ENCODE measurements at regions not wholly inside any gene's neighbourhood (a gene's known extent, or its start where the extent isn't known, plus 50 kb on each side); places are given as distances from the start of the nearest gene placed in this dataset.

- no peak overlapping the region for H3K4me3 ChIP-seq
- no peaks in the 10 kb centered on the region for H3K4me1 ChIP-seq
- no peak for DNase-seq (ENCODE audit: low spot score in 2 of 2)
- intact Hi-C loops (cut with DNase I) = no loop called here
- no peaks in the 10 kb centered on the region for H3K27me3 ChIP-seq
- no peaks in the 10 kb centered on the region for H3K36me3 ChIP-seq
- H3K27ac ChIP-seq = no peak overlapping the region
- no peak for TF ChIP-seq CTCF (IDR thresholded peaks at IDR 0.05)
- no peaks in the 10 kb centered on the region for H3K9me3 ChIP-seq
Observed at GRCh38 chr15:60212536-60212935, 185.2 kb downstream of the ANXA2 start.

- Histone ChIP-seq H3K9me3 (no peaks in the 10 kb centered on the region), H3K4me3 (no peak overlapping the region), H3K27ac (no peak overlapping the region), H3K4me1 (no peaks in the 10 kb centered on the region), H3K36me3 (no peaks in the 10 kb centered on the region), H3K27me3 (no peaks in the 10 kb centered on the region)
- DNase-seq (ENCODE audit: low spot score in 2 of 2) = no peak
- intact Hi-C loops (cut with DNase I) = no loop called here
- no peak for TF ChIP-seq CTCF (IDR thresholded peaks at IDR 0.05)
Observed at GRCh38 chr15:60213377-60214000, 184.3 kb downstream of the ANXA2 start.

- TF ChIP-seq CTCF (IDR thresholded peaks at IDR 0.05) = no peak
- intact Hi-C loops (cut with DNase I) = no loop called here
- Histone ChIP-seq H3K9me3 (no peaks in the 10 kb centered on the region), H3K4me1 (no peaks in the 10 kb centered on the region), H3K36me3 (no peaks in the 10 kb centered on the region), H3K4me3 (no peak overlapping the region), H3K27ac (no peak overlapping the region), H3K27me3 (no peaks in the 10 kb centered on the region)
- DNase-seq (ENCODE audit: low spot score in 2 of 2) = no peak
Observed at GRCh38 chr15:60214201-60214600, 183.6 kb downstream of the ANXA2 start.

- Histone ChIP-seq H3K9me3 (no peaks in the 10 kb centered on the region), H3K27me3 (no peaks in the 10 kb centered on the region), H3K36me3 (no peaks in the 10 kb centered on the region), H3K4me3 (no peak overlapping the region), H3K4me1 (no peaks in the 10 kb centered on the region), H3K27ac (no peak overlapping the region)
- intact Hi-C loops (cut with DNase I) = no loop called here
- TF ChIP-seq CTCF (IDR thresholded peaks at IDR 0.05) = no peak
- no peak for DNase-seq (ENCODE audit: low spot score in 2 of 2)
Observed at GRCh38 chr15:60215225-60215963, 182.4 kb downstream of the ANXA2 start.

GRCh38 chr15:60217161-60217560 is 180.6 kb downstream of the ANXA2 start:
- intact Hi-C loops (cut with DNase I) = no loop called here
- DNase-seq (ENCODE audit: low spot score in 2 of 2) = no peak
- Histone ChIP-seq H3K36me3 (no peaks in the 10 kb centered on the region), H3K4me3 (no peak overlapping the region), H3K27me3 (no peaks in the 10 kb centered on the region), H3K27ac (no peak overlapping the region), H3K4me1 (no peaks in the 10 kb centered on the region), H3K9me3 (no peaks in the 10 kb centered on the region)
- TF ChIP-seq CTCF (IDR thresholded peaks at IDR 0.05) = no peak

All from ascending aorta (tissue), 2 donors.